ENCODE measurements at regions not wholly inside any gene's neighbourhood (a gene's known extent, or its start where the extent isn't known, plus 50 kb on each side); places are given as distances from the start of the nearest gene placed in this dataset.

- Histone ChIP-seq H4K20me1 (replicated peaks; ENCODE audit: control insufficient read depth, insufficient read depth, low read length) (no peaks in the 10 kb centered on the region), H3K4me3 (no peak overlapping the region), H3K36me3 (ENCODE audit: control insufficient read depth, insufficient read depth, low read length) (no peaks in the 10 kb centered on the region), H3K9ac (ENCODE audit: insufficient read depth in 1 of 2, low read depth in 2 of 2, low read length in 2 of 2) (no peak overlapping the region), H3K27ac (ENCODE audit: extremely low read depth, low read depth, low read length) (no peak overlapping the region), H3K27me3 (ENCODE audit: control insufficient read depth in 2 of 2, insufficient read depth in 2 of 2, low read length in 2 of 2) (no peaks in the 10 kb centered on the region), H3K4me1 (replicated peaks in 1 of 2; ENCODE audit: control insufficient read depth in 2 of 2, insufficient read depth in 2 of 2, low read length in 2 of 2) (no peaks in the 10 kb centered on the region), H3K4me2 (ENCODE audit: insufficient read depth, low read length) (no peak overlapping the region), H3K9me1 (ENCODE audit: control insufficient read depth, insufficient read depth, low read length) (no peaks in the 10 kb centered on the region), H3K9me3 (replicated peaks; ENCODE audit: control insufficient read depth, insufficient read depth, low read depth, low read length) (0 out of 2 replicates have a peak, but pooled peaks cover 1% of the 10 kb centered on the region), H2AFZ (ENCODE audit: low read depth, low read length) (no peak overlapping the region), H3K79me2 (ENCODE audit: control insufficient read depth, insufficient read depth, low read length) (no peaks in the 10 kb centered on the region)
- BruUV-seq (replicated peaks) = no TSS peak
- POLR2A ChIA-PET = interaction anchor here (0.6 to 1.2 kb wide), 3 partner anchors 9 to 206 kb away, joined by 3 to 4 read pairs (median 3); partner anchors contain the start of gene ZNF483
- whole genome bisulfite sequencing (ENCODE audit: insufficient coverage, low coverage, missing lambda C conversion rate) = 21% methylated on average over 3 of the region's 3 CpGs
- no peak for DNase-seq (ENCODE audit: extremely low read depth in 1 of 4, low spot score in 3 of 4)
- no peak for TF ChIP-seq ZEB2 (IDR thresholded peaks at IDR 0.05)
- no peak for TF ChIP-seq HDGF (IDR thresholded peaks at IDR 0.05)
- TF ChIP-seq NFIX (CRISPR knock-in tag; IDR thresholded peaks at IDR 0.05; ENCODE audit: low read depth) = peak; percentile 93
- peak; percentile 97 for TF ChIP-seq NFIC (IDR thresholded peaks at IDR 0.05)
- no peak for TF ChIP-seq FOXJ2 (tag; IDR thresholded peaks at IDR 0.05)
- TF ChIP-seq, protein P1, sequence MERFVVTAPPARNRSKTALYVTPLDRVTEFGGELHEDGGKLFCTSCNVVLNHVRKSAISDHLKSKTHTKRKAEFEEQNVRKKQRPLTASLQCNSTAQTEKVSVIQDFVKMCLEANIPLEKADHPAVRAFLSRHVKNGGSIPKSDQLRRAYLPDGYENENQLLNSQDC (CRISPR knock-in tag; IDR thresholded peaks at IDR 0.05) = no peak
- no peak for TF ChIP-seq CBFB (CRISPR knock-in tag; IDR thresholded peaks at IDR 0.05)
- no peak for TF ChIP-seq ATF3 (IDR thresholded peaks at IDR 0.05)
- TF ChIP-seq ATF3 (CRISPR knock-in tag; conservative IDR thresholded peaks at IDR 0.05) = no peak
- TF ChIP-seq PYGO2 (tag; IDR thresholded peaks at IDR 0.05) = no peak
- no peak for TF ChIP-seq SMAD1 (IDR thresholded peaks at IDR 0.05; ENCODE audit: low read depth, low read length, partially characterized antibody)
- CTCF ChIA-PET (ENCODE audit: low intra/inter-chr PET ratio) = no interaction called here
- no peak for FAIRE-seq
- intact Hi-C loops (cut with micrococcal nuclease) (no loop called here), in situ Hi-C loops (cut with MboI) (no loop called here)
- no peak for ATAC-seq
These were observed 63.7 kb downstream of the SHOC1 start for GRCh38 chr9:111730937-111731567.
